HEK293 (cell line): ENCODE measurements at regions not wholly inside any gene's neighbourhood (a gene's known extent, or its start where the extent isn't known, plus 50 kb on each side); places are given as distances from the start of the nearest gene placed in this dataset.

Experiments used
- CTCF ChIA-PET: fragments of 350-600 bp; formaldehyde crosslinking; extraction: SDS; loops from one replicate; lab custom pipeline; 2021; ENCODE audit warnings: antibody characterized with exemption; lab: Yijun Ruan, JAX
- POLR2A ChIA-PET: fragments of 300-600 bp; formaldehyde crosslinking; extraction: SDS; loops from one replicate; lab custom pipeline; 2020; ENCODE audit warnings: antibody characterized with exemption, inconsistent platforms; lab: Yijun Ruan, JAX
- H3K27ac ChIP-seq: fragments of 200-500 bp; sonication (Bioruptor generic); 2 replicates; pipeline ENCODE4 v1.5.1; 2014; ENCODE audit warnings: low read depth, low read length, control low read depth, inconsistent platforms; ENCODE audit errors: extremely low read depth
- H3K36me3 ChIP-seq, 2 experiments: fragments of 200-500 bp in 1 of 2; sonication (Bioruptor generic) in 1 of 2; 1 replicate in 1 of 2; 2 replicates in 1 of 2; pipeline ENCODE4 v1.5.1; 2014 to 2017; ENCODE audit warnings: inconsistent platforms in 2 of 2, low read length in 2 of 2; ENCODE audit not compliant: control insufficient read depth in 2 of 2, insufficient read depth in 1 of 2
- H3K4me1 ChIP-seq: fragments of 200-500 bp; sonication (Bioruptor generic); 2 replicates; pipeline ENCODE4 v1.5.1; 2014; ENCODE audit warnings: mild to moderate bottlenecking, low read length, inconsistent platforms; ENCODE audit not compliant: control insufficient read depth, insufficient read depth
- H3K4me3 ChIP-seq: 2 replicates; pipeline ENCODE4 v1.5.1; 2011; ENCODE audit warnings: low read depth, mild to moderate bottlenecking, control low read depth, low read length, moderate library complexity
- H3K9me3 ChIP-seq: fragments of 200-500 bp; sonication (Bioruptor generic); 2 replicates; pipeline ENCODE4 v1.5.1; 2014; ENCODE audit warnings: low read depth, low read length, inconsistent platforms; ENCODE audit not compliant: control insufficient read depth, insufficient read depth
- CTCF ChIP-seq: fragments of 450-650 bp; formaldehyde crosslinking; IDR thresholded peaks from 2 replicates; pipeline ENCODE4 v1.5.1; 2016; ENCODE audit warnings: missing biosample characterization, missing genetic modification characterization
- KLF7 ChIP-seq: fragments of 450-650 bp; formaldehyde crosslinking; IDR thresholded peaks from 2 replicates; pipeline ENCODE4 v1.5.1; 2016; ENCODE audit warnings: missing biosample characterization, missing genetic modification characterization, borderline replicate concordance
- SCRT1 ChIP-seq: fragments of 450-650 bp; formaldehyde crosslinking; IDR thresholded peaks from 2 replicates; pipeline ENCODE4 v1.5.1; 2016; ENCODE audit warnings: missing biosample characterization, missing genetic modification characterization, borderline replicate concordance
- TCF7L2 ChIP-seq: IDR thresholded peaks from 2 replicates; pipeline ENCODE4 v1.6.1; 2011; ENCODE audit warnings: low read depth, mild to moderate bottlenecking, inconsistent platforms, low read length, moderate library complexity, borderline replicate concordance
- ZFP3 ChIP-seq: fragments of 450-650 bp; formaldehyde crosslinking; IDR thresholded peaks from 2 replicates; pipeline ENCODE4 v1.5.1; 2016; ENCODE audit warnings: low read depth, missing biosample characterization, missing genetic modification characterization
- ZNF114 ChIP-seq: fragments of 450-650 bp; formaldehyde crosslinking; IDR thresholded peaks from 2 replicates; pipeline ENCODE4 v1.5.0; 2017; ENCODE audit warnings: missing biosample characterization, missing genetic modification characterization
- ZNF133 ChIP-seq: fragments of 450-650 bp; formaldehyde crosslinking; IDR thresholded peaks from 2 replicates; pipeline ENCODE4 v1.5.1; 2016; ENCODE audit warnings: missing biosample characterization, missing genetic modification characterization
- ZNF311 ChIP-seq: fragments of 450-650 bp; formaldehyde crosslinking; IDR thresholded peaks from 2 replicates; pipeline ENCODE4 v1.5.1; 2017; ENCODE audit warnings: missing biosample characterization, missing genetic modification characterization, borderline replicate concordance
- ZNF433 ChIP-seq: fragments of 450-650 bp; formaldehyde crosslinking; IDR thresholded peaks from 2 replicates; pipeline ENCODE4 v1.5.1; 2016; ENCODE audit warnings: missing biosample characterization, missing genetic modification characterization, low read depth
- ZNF510 ChIP-seq: fragments of 450-650 bp; formaldehyde crosslinking; IDR thresholded peaks from 2 replicates; pipeline ENCODE4 v1.5.1; 2018; ENCODE audit warnings: mild to moderate bottlenecking, missing genetic modification characterization, missing biosample characterization; ENCODE audit not compliant: insufficient replicate concordance
- ZNF626 ChIP-seq: fragments of 450-650 bp; sonication (Bioruptor Pico); formaldehyde crosslinking; IDR thresholded peaks from 2 replicates; pipeline ENCODE4 v1.5.1; 2018; ENCODE audit warnings: missing biosample characterization, missing genetic modification characterization, inconsistent platforms
- ZNF660 ChIP-seq: fragments of 450-650 bp; IDR thresholded peaks from 2 replicates; pipeline ENCODE4 v1.5.1; 2018; ENCODE audit warnings: missing biosample characterization, mild to moderate bottlenecking, missing genetic modification characterization
- ZNF701 ChIP-seq: fragments of 450-650 bp; formaldehyde crosslinking; IDR thresholded peaks from 2 replicates; pipeline ENCODE4 v1.5.1; 2016; ENCODE audit warnings: missing biosample characterization, missing genetic modification characterization
- ZNF776 ChIP-seq: fragments of 450-650 bp; formaldehyde crosslinking; IDR thresholded peaks from 2 replicates; pipeline ENCODE4 v1.5.0; 2017; ENCODE audit warnings: missing biosample characterization, missing genetic modification characterization, borderline replicate concordance
- ZSCAN5A ChIP-seq: fragments of 450-650 bp; formaldehyde crosslinking; IDR thresholded peaks from 2 replicates; pipeline ENCODE4 v1.5.1; 2016; ENCODE audit warnings: missing biosample characterization, missing genetic modification characterization
- TF ChIP-seq, protein P1 (sequence below): fragments of 450-650 bp; formaldehyde crosslinking; IDR thresholded peaks from 2 replicates; pipeline ENCODE4 v1.5.1; 2016; ENCODE audit warnings: missing biosample characterization, missing genetic modification characterization
- TF ChIP-seq, protein P2 (sequence below): fragments of 450-650 bp; formaldehyde crosslinking; IDR thresholded peaks from 2 replicates; pipeline ENCODE4 v1.5.1; 2016; ENCODE audit warnings: missing biosample characterization, missing genetic modification characterization

DNA sequence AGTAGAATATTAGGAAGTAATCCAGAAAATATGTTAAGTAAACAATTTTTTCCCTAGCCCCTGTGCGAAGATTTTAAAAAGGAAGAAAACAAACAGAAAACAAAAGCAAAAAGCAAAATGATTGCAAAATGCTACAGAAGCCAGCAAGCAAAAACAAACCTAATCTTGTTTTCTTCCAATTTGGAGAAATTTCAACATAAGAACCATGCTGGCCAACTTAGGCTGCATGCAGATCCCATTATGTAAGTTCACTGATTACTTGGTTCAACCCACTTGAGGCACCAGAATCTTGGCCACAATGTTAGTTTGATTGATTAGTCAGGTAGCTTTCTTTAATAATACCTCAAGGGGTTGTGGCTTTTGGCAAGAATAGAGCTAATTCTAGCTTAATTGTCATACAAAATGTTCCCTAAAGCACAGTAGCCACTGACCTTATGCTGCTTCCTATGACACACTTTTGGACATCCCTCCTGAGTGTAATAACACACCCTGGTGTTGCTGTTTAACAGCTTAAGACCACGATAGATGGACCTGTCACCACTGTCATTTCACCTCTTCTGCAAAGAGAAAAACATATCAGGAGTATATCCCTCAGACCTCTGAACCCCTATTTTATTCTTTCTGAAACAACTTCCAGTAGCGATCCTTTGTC, 2342.1 kb downstream of the PCDH7 start:
- CTCF ChIA-PET: no interaction called here

GRCh38 chr4:33063241-33063640, 2343.1 kb downstream of the PCDH7 start:
- H3K27ac ChIP-seq: no peak overlapping the region
- CTCF ChIA-PET: no interaction called here
- no peaks in the 10 kb centered on the region for H3K4me1 ChIP-seq
- POLR2A ChIA-PET: no interaction called here
- TF ChIP-seq ZNF626 (no peak), ZNF133 (tag by site-specific recombination) (no peak)
- TF ChIP-seq, all 188 proteins: peak for 0
- no peaks in the 10 kb centered on the region for H3K9me3 ChIP-seq
- no peaks in the 10 kb centered on the region for H3K36me3 ChIP-seq
- H3K4me3 ChIP-seq: no peak overlapping the region

More for the DNA sequence above, 2342.1 kb downstream of the PCDH7 start:
- TF ChIP-seq ZFP3 (tag by site-specific recombination): no peak
- TF ChIP-seq TCF7L2: no peak
- no peak for TF ChIP-seq ZSCAN5A (tag by site-specific recombination)
- TF ChIP-seq ZNF311 (tag by site-specific recombination): no peak
- no peak overlapping the region for H3K27ac ChIP-seq
- H3K4me1 ChIP-seq: no peaks in the 10 kb centered on the region
- no peak overlapping the region for H3K4me3 ChIP-seq
- H3K36me3 ChIP-seq: no peaks in the 10 kb centered on the region
- POLR2A ChIA-PET: interaction anchor here (0.6 kb wide), 1 partner anchor 597 kb away, joined by 3 read pairs; no protein-coding TSS in a partner anchor
- H3K9me3 ChIP-seq: no peaks in the 10 kb centered on the region

DNA sequence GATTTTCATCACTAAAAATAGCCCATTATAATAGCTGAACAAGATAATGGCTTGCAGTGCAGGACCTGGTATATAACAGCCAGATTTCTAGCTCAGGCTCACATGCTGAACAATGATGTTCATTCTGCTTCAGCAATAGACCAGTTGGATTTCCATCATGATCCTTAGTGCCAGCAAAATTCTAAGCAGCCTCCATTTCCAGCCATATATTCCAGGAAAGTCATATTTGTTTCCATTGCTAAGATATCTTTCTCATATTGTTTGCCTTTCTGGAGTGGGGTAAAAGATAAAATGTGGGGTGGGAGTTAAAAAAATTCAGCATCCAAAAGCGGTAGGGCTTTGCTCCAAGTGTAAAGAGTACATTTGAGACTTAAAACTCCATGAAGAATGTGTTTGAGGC, 2344.1 kb downstream of the PCDH7 start:
- TF ChIP-seq KLF7 (tag by site-specific recombination): no peak
- no peak for TF ChIP-seq ZNF114 (tag by site-specific recombination)
- no peak for TF ChIP-seq ZNF776
- no peak overlapping the region for H3K27ac ChIP-seq
- CTCF ChIA-PET: interaction anchor here (0.7 kb wide), 1 partner anchor 86 kb away, joined by 3 read pairs; no protein-coding TSS in a partner anchor
- no peaks in the 10 kb centered on the region for H3K36me3 ChIP-seq
- H3K4me1 ChIP-seq: no peaks in the 10 kb centered on the region
- H3K9me3 ChIP-seq: no peaks in the 10 kb centered on the region
- POLR2A ChIA-PET: no interaction called here
- H3K4me3 ChIP-seq: no peak overlapping the region

- H3K4me3 ChIP-seq: no peak overlapping the region
- TF ChIP-seq ZNF660 (tag by site-specific recombination) (no peak), ZNF433 (tag by site-specific recombination) (no peak), ZNF510 (tag by site-specific recombination) (no peak), SCRT1 (tag by site-specific recombination) (no peak), ZNF701 (no peak), CTCF (tag by site-specific recombination) (no peak)
- TF ChIP-seq, protein P1, sequence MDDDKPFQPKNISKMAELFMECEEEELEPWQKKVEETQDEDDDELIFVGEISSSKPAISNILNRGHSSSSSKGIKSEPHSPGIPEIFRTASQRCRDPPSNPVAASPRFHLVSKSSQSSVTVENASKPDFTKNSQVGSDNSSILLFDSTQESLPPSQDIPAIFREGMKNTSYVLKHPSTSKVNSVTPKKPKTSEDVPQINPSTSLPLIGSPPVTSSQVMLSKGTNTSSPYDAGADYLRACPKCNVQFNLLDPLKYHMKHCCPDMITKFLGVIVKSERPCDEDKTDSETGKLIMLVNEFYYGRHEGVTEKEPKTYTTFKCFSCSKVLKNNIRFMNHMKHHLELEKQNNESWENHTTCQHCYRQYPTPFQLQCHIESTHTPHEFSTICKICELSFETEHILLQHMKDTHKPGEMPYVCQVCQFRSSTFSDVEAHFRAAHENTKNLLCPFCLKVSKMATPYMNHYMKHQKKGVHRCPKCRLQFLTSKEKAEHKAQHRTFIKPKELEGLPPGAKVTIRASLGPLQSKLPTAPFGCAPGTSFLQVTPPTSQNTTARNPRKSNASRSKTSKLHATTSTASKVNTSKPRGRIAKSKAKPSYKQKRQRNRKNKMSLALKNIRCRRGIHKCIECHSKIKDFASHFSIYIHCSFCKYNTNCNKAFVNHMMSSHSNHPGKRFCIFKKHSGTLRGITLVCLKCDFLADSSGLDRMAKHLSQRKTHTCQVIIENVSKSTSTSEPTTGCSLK (tag by site-specific recombination): no peak
- TF ChIP-seq, protein P2, sequence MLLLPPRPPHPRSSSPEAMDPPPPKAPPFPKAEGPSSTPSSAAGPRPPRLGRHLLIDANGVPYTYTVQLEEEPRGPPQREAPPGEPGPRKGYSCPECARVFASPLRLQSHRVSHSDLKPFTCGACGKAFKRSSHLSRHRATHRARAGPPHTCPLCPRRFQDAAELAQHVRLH (tag by site-specific recombination): no peak
- TF ChIP-seq, all 188 proteins: peak for 0
- CTCF ChIA-PET: interaction anchor here (0.7 kb wide), 1 partner anchor 26 kb away, joined by 3 read pairs; no protein-coding TSS in a partner anchor
- Histone ChIP-seq H3K9me3 (no peaks in the 10 kb centered on the region), H3K27ac (no peak overlapping the region), H3K36me3 (no peaks in the 10 kb centered on the region), H3K4me1 (no peaks in the 10 kb centered on the region)
- POLR2A ChIA-PET: no interaction called here
Observed at GRCh38 chr4:33065749-33066148, 2345.6 kb downstream of the PCDH7 start.
